ENCODE measurements at regions not wholly inside any gene's neighbourhood (a gene's known extent, or its start where the extent isn't known, plus 50 kb on each side); places are given as distances from the start of the nearest gene placed in this dataset.

DNA sequence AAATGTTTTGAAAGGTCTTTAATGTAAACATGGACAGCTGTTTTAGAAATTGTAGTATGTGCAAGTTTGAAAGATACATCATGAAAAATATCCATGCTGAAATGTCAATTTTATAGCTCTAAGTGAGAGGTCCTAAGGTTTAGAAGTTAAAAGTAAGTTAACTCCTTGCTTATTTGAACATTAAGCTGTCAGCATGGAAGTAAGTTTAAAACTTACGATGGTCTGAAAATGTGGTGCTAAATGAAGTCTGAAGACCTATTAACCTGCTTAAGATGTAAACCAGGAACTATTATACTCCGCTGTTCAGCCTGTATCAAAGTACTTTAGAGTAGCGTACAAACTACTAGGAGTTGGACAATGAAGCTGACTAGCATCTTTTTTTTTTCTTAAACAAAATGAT is 1082.4 kb downstream of the TMTC2 start:
- H3K9me3 ChIP-seq, result no peaks in the 10 kb centered on the region
- intact Hi-C loops (cut with DNase I), result no loop called here
- no peaks in the 10 kb centered on the region for H3K4me1 ChIP-seq
- no peak for DNase-seq
- no peaks in the 10 kb centered on the region for H3K27me3 ChIP-seq
- H3K27ac ChIP-seq, result no peak overlapping the region
- no peaks in the 10 kb centered on the region for H3K36me3 ChIP-seq (replicated peaks in 1 of 2; ENCODE audit: insufficient read depth in 1 of 2, low read depth in 2 of 2)
- no peak for ATAC-seq
- no peak overlapping the region for H3K4me3 ChIP-seq
- WGBS, 2 donors, result 82 to 90% methylated on average over 3 of the region's 3 CpGs
- TF ChIP-seq, protein P1, sequence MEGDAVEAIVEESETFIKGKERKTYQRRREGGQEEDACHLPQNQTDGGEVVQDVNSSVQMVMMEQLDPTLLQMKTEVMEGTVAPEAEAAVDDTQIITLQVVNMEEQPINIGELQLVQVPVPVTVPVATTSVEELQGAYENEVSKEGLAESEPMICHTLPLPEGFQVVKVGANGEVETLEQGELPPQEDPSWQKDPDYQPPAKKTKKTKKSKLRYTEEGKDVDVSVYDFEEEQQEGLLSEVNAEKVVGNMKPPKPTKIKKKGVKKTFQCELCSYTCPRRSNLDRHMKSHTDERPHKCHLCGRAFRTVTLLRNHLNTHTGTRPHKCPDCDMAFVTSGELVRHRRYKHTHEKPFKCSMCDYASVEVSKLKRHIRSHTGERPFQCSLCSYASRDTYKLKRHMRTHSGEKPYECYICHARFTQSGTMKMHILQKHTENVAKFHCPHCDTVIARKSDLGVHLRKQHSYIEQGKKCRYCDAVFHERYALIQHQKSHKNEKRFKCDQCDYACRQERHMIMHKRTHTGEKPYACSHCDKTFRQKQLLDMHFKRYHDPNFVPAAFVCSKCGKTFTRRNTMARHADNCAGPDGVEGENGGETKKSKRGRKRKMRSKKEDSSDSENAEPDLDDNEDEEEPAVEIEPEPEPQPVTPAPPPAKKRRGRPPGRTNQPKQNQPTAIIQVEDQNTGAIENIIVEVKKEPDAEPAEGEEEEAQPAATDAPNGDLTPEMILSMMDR (IDR thresholded peaks at IDR 0.05), result no peak
- TF ChIP-seq POLR2A (IDR thresholded peaks at IDR 0.05), result no peak

GRCh38 chr12:83767723-83768122 is 1081.0 kb downstream of the TMTC2 start:
- no peaks in the 10 kb centered on the region for H3K27me3 ChIP-seq
- intact Hi-C loops (cut with DNase I), result no loop called here
- H3K4me3 ChIP-seq, result no peak overlapping the region
- H3K27ac ChIP-seq, result no peak overlapping the region
- H3K4me1 ChIP-seq, result no peaks in the 10 kb centered on the region
- H3K36me3 ChIP-seq (replicated peaks in 1 of 2; ENCODE audit: insufficient read depth in 1 of 2, low read depth in 2 of 2), result no peaks in the 10 kb centered on the region
- whole genome bisulfite sequencing, 2 donors, result 7 to 26% methylated on average over 1 of the region's 1 CpG
- no peaks in the 10 kb centered on the region for H3K9me3 ChIP-seq
- no peak for DNase-seq
- TF ChIP-seq, protein P1 (IDR thresholded peaks at IDR 0.05), result no peak
- no peak for TF ChIP-seq POLR2A (IDR thresholded peaks at IDR 0.05)
- no peak for ATAC-seq

DNA sequence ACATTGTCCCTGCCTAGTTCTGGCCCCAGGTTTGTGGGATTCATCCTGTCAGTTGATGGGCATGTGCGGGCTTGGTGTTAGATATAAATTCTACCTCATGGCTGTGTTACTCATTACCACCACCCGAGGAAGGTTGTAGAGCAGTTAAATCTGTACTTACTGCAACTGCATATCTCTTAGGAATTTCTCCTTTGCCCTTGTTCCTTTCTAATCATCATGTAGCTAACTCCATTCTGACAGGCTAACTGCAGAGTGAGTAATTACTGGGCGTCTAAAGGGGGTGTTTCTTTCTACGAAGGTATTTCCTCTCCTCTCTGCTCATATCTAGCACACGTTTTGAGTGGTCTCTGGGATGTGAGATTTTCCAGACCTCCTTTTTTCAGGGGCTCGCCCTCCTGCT is 1076.7 kb downstream of the TMTC2 start:
- DNase-seq, result no peak
- Histone ChIP-seq H3K4me3 (no peak overlapping the region), H3K27me3 (no peaks in the 10 kb centered on the region), H3K9me3 (no peaks in the 10 kb centered on the region), H3K27ac (no peak overlapping the region), H3K4me1 (no peaks in the 10 kb centered on the region), H3K36me3 (replicated peaks in 1 of 2; ENCODE audit: insufficient read depth in 1 of 2, low read depth in 2 of 2) (no peaks in the 10 kb centered on the region)
- 39 to 58% methylated on average over 6 of the region's 6 CpGs for WGBS, 2 donors
- intact Hi-C loops (cut with DNase I), result no loop called here
- TF ChIP-seq, protein P1 (IDR thresholded peaks at IDR 0.05), result no peak
- no peak for TF ChIP-seq POLR2A (IDR thresholded peaks at IDR 0.05)
- ATAC-seq, result no peak

DNA sequence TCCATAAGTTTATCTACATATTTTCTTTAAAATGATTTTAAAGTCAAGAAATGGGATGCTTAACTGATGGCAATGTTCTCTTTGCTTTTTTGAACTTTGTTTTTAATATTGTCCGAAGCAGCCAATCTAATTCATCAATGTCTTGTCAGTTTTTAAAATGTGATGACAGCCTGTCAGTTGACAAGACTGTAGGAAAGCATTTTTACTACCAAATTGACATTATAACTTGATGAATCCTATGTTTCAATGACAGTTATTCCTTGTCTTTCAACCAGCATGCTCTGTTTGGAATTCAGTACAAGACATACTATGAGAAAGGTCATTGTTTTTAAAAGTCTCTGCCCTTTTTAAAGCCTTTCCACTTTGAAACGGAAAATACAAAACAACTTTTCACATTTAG is 1073.2 kb downstream of the TMTC2 start:
- no peak for ATAC-seq
- H3K4me3 ChIP-seq, result no peak overlapping the region
- no peak overlapping the region for H3K27ac ChIP-seq
- H3K4me1 ChIP-seq, result no peaks in the 10 kb centered on the region
- no peak for DNase-seq
- 55 to 60% methylated on average over 2 of the region's 2 CpGs for WGBS, 2 donors
- no peaks in the 10 kb centered on the region for H3K27me3 ChIP-seq
- H3K9me3 ChIP-seq, result no peaks in the 10 kb centered on the region
- intact Hi-C loops (cut with DNase I), result no loop called here
- no peak for TF ChIP-seq POLR2A (IDR thresholded peaks at IDR 0.05)
- TF ChIP-seq, protein P1 (IDR thresholded peaks at IDR 0.05), result no peak
- H3K36me3 ChIP-seq (replicated peaks in 1 of 2; ENCODE audit: insufficient read depth in 1 of 2, low read depth in 2 of 2), result no peaks in the 10 kb centered on the region

DNA sequence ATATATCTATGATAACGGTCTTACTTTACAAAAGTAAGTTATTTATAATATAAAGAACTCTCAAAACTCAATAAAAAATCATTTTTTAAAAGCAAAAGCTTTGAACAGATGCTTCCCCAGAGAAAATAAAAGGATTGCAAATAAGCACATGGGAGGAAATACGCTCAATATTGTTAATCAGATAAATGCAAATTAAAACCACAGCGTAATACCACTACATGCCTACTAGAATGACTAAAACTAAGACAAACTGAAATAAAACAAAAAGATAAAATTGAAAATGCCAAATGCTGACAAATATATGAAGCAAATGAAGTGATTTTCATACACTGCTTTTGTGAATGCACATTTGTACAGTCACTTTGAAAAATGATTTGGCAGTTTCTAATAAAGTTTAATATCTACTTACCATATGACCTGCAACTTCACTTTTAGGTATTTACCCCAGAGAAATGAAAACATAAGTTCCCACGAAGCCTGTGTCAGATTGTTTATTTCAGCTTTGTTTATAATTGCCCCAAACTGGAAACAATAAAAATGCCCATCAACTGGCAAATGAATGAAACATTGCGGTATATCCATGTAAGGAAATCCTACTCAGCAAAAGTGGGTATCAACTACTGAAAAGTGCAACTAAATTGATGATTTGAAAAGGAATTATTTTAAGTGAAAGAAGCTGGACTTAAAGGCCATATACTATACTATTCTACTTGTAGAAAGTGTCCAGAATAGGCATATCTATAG is 1072.4 kb downstream of the TMTC2 start:
- no peak for DNase-seq
- H3K4me1 ChIP-seq, result no peaks in the 10 kb centered on the region
- intact Hi-C loops (cut with DNase I), result no loop called here
- no peaks in the 10 kb centered on the region for H3K27me3 ChIP-seq
- no peaks in the 10 kb centered on the region for H3K36me3 ChIP-seq (replicated peaks in 1 of 2; ENCODE audit: insufficient read depth in 1 of 2, low read depth in 2 of 2)
- H3K4me3 ChIP-seq, result no peak overlapping the region
- TF ChIP-seq, protein P1 (IDR thresholded peaks at IDR 0.05), result no peak
- no peak for TF ChIP-seq POLR2A (IDR thresholded peaks at IDR 0.05)
- ATAC-seq, result no peak
- H3K27ac ChIP-seq, result no peak overlapping the region
- no peaks in the 10 kb centered on the region for H3K9me3 ChIP-seq
- 60 to 69% methylated on average over 5 of the region's 5 CpGs for WGBS, 2 donors
